ENCODE measurements at regions not wholly inside any gene's neighbourhood (a gene's known extent, or its start where the extent isn't known, plus 50 kb on each side); places are given as distances from the start of the nearest gene placed in this dataset.

- Histone ChIP-seq H3K4me1 (ENCODE audit: control insufficient read depth, insufficient read depth, low read length) (no peaks in the 10 kb centered on the region), H3K27ac (ENCODE audit: low read length) (no peak overlapping the region), H3K4me3 (ENCODE audit: low read length) (no peak overlapping the region), H3K9me3 (ENCODE audit: control insufficient read depth, insufficient read depth, low read length) (peaks cover 4% of the 10 kb centered on the region), H3K27me3 (ENCODE audit: control insufficient read depth, insufficient read depth, low read length) (no peaks in the 10 kb centered on the region), H3K36me3 (ENCODE audit: control insufficient read depth, insufficient read depth, low read length) (no peaks in the 10 kb centered on the region)
- H3K27ac Mint-ChIP-seq, result no peak overlapping the region
- no peak for ATAC-seq
- no peaks in the 10 kb centered on the region for H3K4me1 Mint-ChIP-seq
- intact Hi-C loops (cut with micrococcal nuclease), result no loop called here
- H3K9me3 Mint-ChIP-seq, result peaks cover 4 to 5% of the 10 kb centered on the region in 2 donors
- peaks cover 17 to 23% of the 10 kb centered on the region in 2 donors for H3K27me3 Mint-ChIP-seq (ENCODE audit: low read depth in 2 of 2)
- no peak for TF ChIP-seq CTCF (IDR thresholded peaks at IDR 0.05)
- no peaks in the 10 kb centered on the region for H3K36me3 Mint-ChIP-seq
- DNase-seq, result no peak
- no peak overlapping the region for H3K4me3 Mint-ChIP-seq
These were observed 92.2 kb upstream of the ANKRD28 start for GRCh38 chr3:15889936-15890335.

GRCh38 chr3:15892311-15893227 lies 94.8 kb upstream of the ANKRD28 start:
- WGBS (ENCODE audit: insufficient coverage), result 73% methylated on average over 2 of the region's 3 CpGs
- Mint-ChIP-seq H3K4me1 (peaks cover 7 to 9% of the 10 kb centered on the region in 2 donors), H3K36me3 (no peaks in the 10 kb centered on the region), H3K9me3 (no peaks in the 10 kb centered on the region), H3K4me3 (no peak overlapping the region), H3K27me3 (ENCODE audit: low read depth in 2 of 2) (peaks cover 14% of the 10 kb centered on the region in 2 donors), H3K27ac (no peak overlapping the region)
- no peaks in the 10 kb centered on the region for H3K36me3 ChIP-seq (ENCODE audit: control insufficient read depth, insufficient read depth, low read length)
- no peaks in the 10 kb centered on the region for H3K9me3 ChIP-seq (ENCODE audit: control insufficient read depth, insufficient read depth, low read length)
- DNase-seq, result no peak
- ATAC-seq, result no peak
- no peak overlapping the region for H3K4me3 ChIP-seq (ENCODE audit: low read length)
- H3K27me3 ChIP-seq (ENCODE audit: control insufficient read depth, insufficient read depth, low read length), result no peaks in the 10 kb centered on the region
- no peaks in the 10 kb centered on the region for H3K4me1 ChIP-seq (ENCODE audit: control insufficient read depth, insufficient read depth, low read length)
- H3K27ac ChIP-seq (ENCODE audit: low read length), result no peak overlapping the region
- TF ChIP-seq CTCF (IDR thresholded peaks at IDR 0.05), result no peak
- intact Hi-C loops (cut with micrococcal nuclease), result no loop called here

- H3K27me3 ChIP-seq (ENCODE audit: control insufficient read depth, insufficient read depth, low read length), result no peaks in the 10 kb centered on the region
- no peak overlapping the region for H3K4me3 ChIP-seq (ENCODE audit: low read length)
- TF ChIP-seq CTCF (IDR thresholded peaks at IDR 0.05), result no peak
- no peaks in the 10 kb centered on the region for H3K4me1 ChIP-seq (ENCODE audit: control insufficient read depth, insufficient read depth, low read length)
- ATAC-seq (no peak), DNase-seq (no peak)
- H3K27ac ChIP-seq (ENCODE audit: low read length), result no peak overlapping the region
- no peaks in the 10 kb centered on the region for H3K36me3 ChIP-seq (ENCODE audit: control insufficient read depth, insufficient read depth, low read length)
- intact Hi-C loops (cut with micrococcal nuclease), result no loop called here
- Mint-ChIP-seq H3K9me3 (no peaks in the 10 kb centered on the region), H3K4me1 (peaks cover 7 to 9% of the 10 kb centered on the region in 2 donors), H3K27ac (no peak overlapping the region), H3K27me3 (ENCODE audit: low read depth in 2 of 2) (peaks cover 6 to 8% of the 10 kb centered on the region in 2 donors), H3K36me3 (no peaks in the 10 kb centered on the region), H3K4me3 (no peak overlapping the region)
- no peaks in the 10 kb centered on the region for H3K9me3 ChIP-seq (ENCODE audit: control insufficient read depth, insufficient read depth, low read length)
- 97% methylated on average over 2 of the region's 2 CpGs for WGBS (ENCODE audit: insufficient coverage)
These were observed 96.6 kb upstream of the ANKRD28 start for GRCh38 chr3:15894382-15894781.
